GM12878 (cell line): ENCODE measurements at regions not wholly inside any gene's neighbourhood (a gene's known extent, or its start where the extent isn't known, plus 50 kb on each side); places are given as distances from the start of the nearest gene placed in this dataset.

Source experiments
- ATAC-seq: fragments of 200-7000 bp; cut with Tn5 transposase; 3 replicates; pipeline ENCODE4 v1.9.1; 2020; ENCODE audit warnings: mild to moderate bottlenecking, moderate library complexity
- BruUV-seq: library from RNA; stranded (reverse); fragments of 400-500 nt; replicated peaks from 2 replicates; lab custom pipeline; 2021; lab: Mats Ljungman, UMichigan
- CTCF ChIA-PET: fragments of 300-600 bp; sonication (Branson Sonifier 250); formaldehyde crosslinking; extraction: SDS; loops from one replicate; lab custom pipeline; 2021; ENCODE audit warnings: inconsistent platforms; lab: Yijun Ruan, JAX
- POLR2A ChIA-PET: fragments of 350-600 bp; formaldehyde crosslinking; extraction: SDS; loops from one replicate; lab custom pipeline; 2021; ENCODE audit warnings: inconsistent platforms; lab: Charles Lee
- RAD21 ChIA-PET: fragments of 300-600 bp; sonication (Branson Sonifier 250); formaldehyde crosslinking; loops from one replicate; lab custom pipeline; 2023; ENCODE audit warnings: antibody characterized with exemption; ENCODE audit not compliant: unreplicated experiment; lab: Charles Lee
- SMC1A ChIA-PET: fragments of 300-600 bp; sonication (Branson Sonifier 250); formaldehyde crosslinking; loops from one replicate; lab custom pipeline; 2023; ENCODE audit not compliant: unreplicated experiment, uncharacterized antibody; lab: Charles Lee
- DNase-seq: peaks from one replicate; pipeline ENCODE4 v3.0.0-alpha.2; 2011; ENCODE audit warnings: low read depth, low spot score
- FAIRE-seq: peaks from 3 replicates; lab custom pipeline; 2011; peaks lifted over from hg19 to GRCh38; lab: Jason Lieb, UNC
- H2AFZ ChIP-seq: 2 replicates; pipeline ENCODE4 v1.6.0; 2011; ENCODE audit warnings: low read depth, low read length, control low read depth; ENCODE audit not compliant: control insufficient read depth
- H3K27ac ChIP-seq: 2 replicates; pipeline ENCODE4 v1.5.1; 2011; ENCODE audit warnings: control low read depth; ENCODE audit not compliant: control insufficient read depth, insufficient read depth
- H3K27me3 ChIP-seq, 2 experiments: replicated peaks in 1 of 2; 2 replicates each; pipeline versions ENCODE4 v1.6.0 to v1.6.1; 2011; ENCODE audit warnings: low read length in 1 of 2; ENCODE audit not compliant: control insufficient read depth in 2 of 2, insufficient read depth in 2 of 2
- H3K36me3 ChIP-seq, 2 experiments: 2 replicates each; pipeline ENCODE4 v1.5.1; 2011; ENCODE audit warnings: low read length in 1 of 2; ENCODE audit not compliant: control insufficient read depth in 2 of 2, insufficient read depth in 2 of 2
- H3K4me1 ChIP-seq: 2 replicates; pipeline ENCODE4 v1.6.1; 2011; ENCODE audit warnings: mild to moderate bottlenecking, low read length, moderate library complexity, mixed read lengths; ENCODE audit not compliant: control insufficient read depth, insufficient read depth
- H3K4me2 ChIP-seq: 2 replicates; pipeline ENCODE4 v1.6.0; 2011; ENCODE audit warnings: control low read depth; ENCODE audit not compliant: control insufficient read depth, insufficient read depth
- H3K4me3 ChIP-seq: fragments of 200-600 bp; sonication (generic); 2 replicates; pipeline ENCODE4 v1.5.1; 2016
- H3K79me2 ChIP-seq: 2 replicates; pipeline ENCODE4 v1.6.0; 2011; ENCODE audit warnings: low read length; ENCODE audit not compliant: control insufficient read depth, insufficient read depth
- H3K9ac ChIP-seq: 2 replicates; pipeline ENCODE4 v1.8.0; 2011; ENCODE audit warnings: low read length, control low read depth, mixed read lengths; ENCODE audit not compliant: control insufficient read depth, insufficient read depth
- H3K9me3 ChIP-seq: replicated peaks from 3 replicates; pipeline ENCODE4 v1.5.1; 2011; ENCODE audit warnings: mild to moderate bottlenecking, low read length; ENCODE audit not compliant: control insufficient read depth, insufficient read depth
- H4K20me1 ChIP-seq: 2 replicates; pipeline ENCODE4 v1.6.0; 2011; ENCODE audit not compliant: control insufficient read depth, insufficient read depth
- BCL11A ChIP-seq: IDR thresholded peaks from 2 replicates; pipeline ENCODE4 v1.6.1; 2011; ENCODE audit warnings: low read depth, low read length
- BMI1 ChIP-seq: fragments of 450-650 bp; IDR thresholded peaks from 2 replicates; pipeline ENCODE4 v1.6.1; 2016; ENCODE audit warnings: mild to moderate bottlenecking, moderate library complexity, borderline replicate concordance
- CEBPZ ChIP-seq: fragments of 150-350 bp; IDR thresholded peaks from 2 replicates; pipeline ENCODE4 v1.6.1; 2016; ENCODE audit warnings: low read depth, low read length
- CREB1 ChIP-seq: IDR thresholded peaks from 2 replicates; pipeline ENCODE4 v1.6.1; 2012; ENCODE audit warnings: low read depth, mild to moderate bottlenecking, inconsistent platforms
- HSF1 ChIP-seq: fragments of 150-350 bp; IDR thresholded peaks from 2 replicates; pipeline ENCODE4 v1.6.1; 2014; ENCODE audit warnings: mild to moderate bottlenecking, low read depth, low read length
- PML ChIP-seq: IDR thresholded peaks from 2 replicates; pipeline ENCODE4 v1.6.1; 2012; ENCODE audit warnings: low read length, inconsistent platforms
- POLR2AphosphoS2 ChIP-seq: IDR thresholded peaks from 2 replicates; pipeline ENCODE4 v1.6.1; 2011; ENCODE audit warnings: low read depth, mild to moderate bottlenecking, low read length, improper control_type of control experiment, moderate library complexity
- STAT1 ChIP-seq: fragments of 450-650 bp; conservative IDR thresholded peaks from 2 replicates; pipeline ENCODE4 v1.6.1; 2014; ENCODE audit warnings: antibody characterized with exemption, mild to moderate bottlenecking
- SUPT20H ChIP-seq: IDR thresholded peaks from 2 replicates; pipeline ENCODE4 v1.6.1; 2011; ENCODE audit warnings: low read depth, mild to moderate bottlenecking, low read length, moderate library complexity, borderline replicate concordance; ENCODE audit not compliant: control insufficient read depth
- TBL1XR1 ChIP-seq: IDR thresholded peaks from 2 replicates; pipeline ENCODE4 v1.6.1; 2012; ENCODE audit warnings: low read depth, low read length, improper control_type of control experiment
- WRNIP1 ChIP-seq: IDR thresholded peaks from 2 replicates; pipeline ENCODE4 v1.6.1; 2011; ENCODE audit warnings: low read depth, low read length, improper control_type of control experiment, borderline replicate concordance
- ZNF622 ChIP-seq: fragments of 450-650 bp; IDR thresholded peaks from 2 replicates; pipeline ENCODE4 v1.6.1; 2017; ENCODE audit warnings: mild to moderate bottlenecking, inconsistent platforms
- ZNF687 ChIP-seq: fragments of 450-650 bp; IDR thresholded peaks from 2 replicates; pipeline ENCODE4 v1.6.1; 2017; ENCODE audit warnings: mild to moderate bottlenecking, moderate library complexity
- WGBS: methylation state at CpG from one replicate; pipeline ENCODE4 v1.1.6; 2016; ENCODE audit warnings: low lambda C conversion rate; ENCODE audit not compliant: insufficient replicate concordance, insufficient coverage; ENCODE audit errors: missing lambda C conversion rate; 5-methylcytosine and 5-hydroxymethylcytosine counted together
- in situ Hi-C: fragments of 300-500 bp; cut with MboI; formaldehyde crosslinking; loops from 9 replicates; pipeline ENCODE4 v1.14.3; 2018; ENCODE audit warnings: mixed read lengths
- intact Hi-C: fragments of 100-400 bp; cut with micrococcal nuclease; formaldehyde crosslinking; loops from one replicate; pipeline ENCODE4 v1.14.2; 2022; ENCODE audit not compliant: unreplicated experiment

GRCh38 chrX:131944936-131945902 is 77.9 kb upstream of the STK26 start (continued):
- TF ChIP-seq CEBPZ (no peak), PML (no peak), SUPT20H (no peak), BMI1 (no peak)

GRCh38 chrX:131951166-131951565 is 71.9 kb upstream of the STK26 start:
- no TSS peak for BruUV-seq
- no peak for TF ChIP-seq CREB1
- TF ChIP-seq ZNF622, result no peak
- no peak for TF ChIP-seq HSF1
- no peak for TF ChIP-seq TBL1XR1
- TF ChIP-seq WRNIP1, result no peak
- TF ChIP-seq POLR2AphosphoS2, result no peak
- TF ChIP-seq ZNF687, result no peak
- no peak for TF ChIP-seq BCL11A
- no peak for TF ChIP-seq STAT1

More at GRCh38 chrX:131951166-131951565, 71.9 kb upstream of the STK26 start:
- no peaks in the 10 kb centered on the region for H4K20me1 ChIP-seq
- H3K27me3 ChIP-seq, result no peaks in the 10 kb centered on the region
- 50% methylated on average over 3 of the region's 3 CpGs for whole genome bisulfite sequencing
- ChIA-PET SMC1A (no interaction called here), CTCF (no interaction called here), RAD21 (no interaction called here), POLR2A (no interaction called here)
- no peaks in the 10 kb centered on the region for H3K36me3 ChIP-seq
- H2AFZ ChIP-seq, result no peak overlapping the region
- no peak overlapping the region for H3K4me2 ChIP-seq
- H3K4me3 ChIP-seq, result no peak overlapping the region
- no peak for FAIRE-seq
- ATAC-seq, result no peak
- no peak overlapping the region for H3K27ac ChIP-seq
- intact Hi-C loops (no loop called here), in situ Hi-C loops (no loop called here)
- DNase-seq, result no peak
- no peaks in the 10 kb centered on the region for H3K4me1 ChIP-seq
- no peaks in the 10 kb centered on the region for H3K9me3 ChIP-seq
- H3K79me2 ChIP-seq, result no peaks in the 10 kb centered on the region
- H3K9ac ChIP-seq, result no peak overlapping the region
